Testis (tissue), 2 donors: ENCODE measurements at regions not wholly inside any gene's neighbourhood (a gene's known extent, or its start where the extent isn't known, plus 50 kb on each side); places are given as distances from the start of the nearest gene placed in this dataset.

ENCODE experiments used
- DNase-seq: peaks from one replicate; pipeline ENCODE4 v3.0.0-alpha.2; 2019
- H3K27ac ChIP-seq, 2 donors: fragments of 200-600 bp; sonication (generic); one replicate each; pipeline ENCODE4 v1.5.1; 2019
- H3K27me3 ChIP-seq: fragments of 200-600 bp; sonication (generic); one replicate; pipeline ENCODE4 v1.5.1; 2019
- H3K36me3 ChIP-seq: fragments of 200-600 bp; sonication (generic); one replicate; pipeline ENCODE4 v1.5.1; 2017; ENCODE audit warnings: low read depth; ENCODE audit errors: missing control alignments
- H3K4me1 ChIP-seq: fragments of 200-600 bp; sonication (generic); one replicate; pipeline ENCODE4 v1.5.1; 2019
- H3K4me3 ChIP-seq, 2 donors: fragments of 200-600 bp; sonication (generic); one replicate each; pipeline ENCODE4 v1.5.1; 2017 to 2019
- H3K9me3 ChIP-seq: fragments of 200-600 bp; sonication (generic); one replicate; pipeline ENCODE4 v1.5.1; 2017
- POLR2A ChIP-seq: fragments of 450-650 bp; IDR thresholded peaks from one replicate; pipeline ENCODE4 v1.6.1; 2017; ENCODE audit warnings: antibody characterized with exemption, mild to moderate bottlenecking, moderate library complexity
- WGBS, 2 donors: methylation state at CpG; one replicate each; pipeline ENCODE4 v1.1.5; 2018; 5-methylcytosine and 5-hydroxymethylcytosine counted together
- intact Hi-C: fragments of 100-400 bp; cut with DNase I; formaldehyde crosslinking; loops from one replicate; pipeline ENCODE4 v1.15.1; 2023; ENCODE audit warnings: low total_unique reads
- TF ChIP-seq, protein P1 (sequence below), 3 experiments: fragments of 450-650 bp in 2 of 3; fragments of 200-600 bp in 1 of 3; sonication (generic) in 1 of 3; IDR thresholded peaks; one replicate each; pipeline ENCODE4 v1.5.1; 2016 to 2019; ENCODE audit warnings: antibody characterized with exemption in 3 of 3, mild to moderate bottlenecking in 2 of 3, moderate library complexity in 1 of 3

- Histone ChIP-seq H3K27ac (no peak overlapping the region), H3K36me3 (no peaks in the 10 kb centered on the region), H3K4me1 (peaks cover 25% of the 10 kb centered on the region), H3K27me3 (no peaks in the 10 kb centered on the region), H3K9me3 (no peaks in the 10 kb centered on the region), H3K4me3 (no peak overlapping the region)
- intact Hi-C loops, result no loop called here
- no peak for TF ChIP-seq POLR2A
- TF ChIP-seq, protein P1, sequence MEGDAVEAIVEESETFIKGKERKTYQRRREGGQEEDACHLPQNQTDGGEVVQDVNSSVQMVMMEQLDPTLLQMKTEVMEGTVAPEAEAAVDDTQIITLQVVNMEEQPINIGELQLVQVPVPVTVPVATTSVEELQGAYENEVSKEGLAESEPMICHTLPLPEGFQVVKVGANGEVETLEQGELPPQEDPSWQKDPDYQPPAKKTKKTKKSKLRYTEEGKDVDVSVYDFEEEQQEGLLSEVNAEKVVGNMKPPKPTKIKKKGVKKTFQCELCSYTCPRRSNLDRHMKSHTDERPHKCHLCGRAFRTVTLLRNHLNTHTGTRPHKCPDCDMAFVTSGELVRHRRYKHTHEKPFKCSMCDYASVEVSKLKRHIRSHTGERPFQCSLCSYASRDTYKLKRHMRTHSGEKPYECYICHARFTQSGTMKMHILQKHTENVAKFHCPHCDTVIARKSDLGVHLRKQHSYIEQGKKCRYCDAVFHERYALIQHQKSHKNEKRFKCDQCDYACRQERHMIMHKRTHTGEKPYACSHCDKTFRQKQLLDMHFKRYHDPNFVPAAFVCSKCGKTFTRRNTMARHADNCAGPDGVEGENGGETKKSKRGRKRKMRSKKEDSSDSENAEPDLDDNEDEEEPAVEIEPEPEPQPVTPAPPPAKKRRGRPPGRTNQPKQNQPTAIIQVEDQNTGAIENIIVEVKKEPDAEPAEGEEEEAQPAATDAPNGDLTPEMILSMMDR (IDR thresholded peaks at IDR 0.05), result no peak
- 74 to 75% methylated on average over 11 of the region's 11 CpGs for WGBS, 2 donors
- no peak for DNase-seq
These were observed 216.4 kb downstream of the ANKRD60 start for GRCh38 chr20:58011947-58012610.

DNA sequence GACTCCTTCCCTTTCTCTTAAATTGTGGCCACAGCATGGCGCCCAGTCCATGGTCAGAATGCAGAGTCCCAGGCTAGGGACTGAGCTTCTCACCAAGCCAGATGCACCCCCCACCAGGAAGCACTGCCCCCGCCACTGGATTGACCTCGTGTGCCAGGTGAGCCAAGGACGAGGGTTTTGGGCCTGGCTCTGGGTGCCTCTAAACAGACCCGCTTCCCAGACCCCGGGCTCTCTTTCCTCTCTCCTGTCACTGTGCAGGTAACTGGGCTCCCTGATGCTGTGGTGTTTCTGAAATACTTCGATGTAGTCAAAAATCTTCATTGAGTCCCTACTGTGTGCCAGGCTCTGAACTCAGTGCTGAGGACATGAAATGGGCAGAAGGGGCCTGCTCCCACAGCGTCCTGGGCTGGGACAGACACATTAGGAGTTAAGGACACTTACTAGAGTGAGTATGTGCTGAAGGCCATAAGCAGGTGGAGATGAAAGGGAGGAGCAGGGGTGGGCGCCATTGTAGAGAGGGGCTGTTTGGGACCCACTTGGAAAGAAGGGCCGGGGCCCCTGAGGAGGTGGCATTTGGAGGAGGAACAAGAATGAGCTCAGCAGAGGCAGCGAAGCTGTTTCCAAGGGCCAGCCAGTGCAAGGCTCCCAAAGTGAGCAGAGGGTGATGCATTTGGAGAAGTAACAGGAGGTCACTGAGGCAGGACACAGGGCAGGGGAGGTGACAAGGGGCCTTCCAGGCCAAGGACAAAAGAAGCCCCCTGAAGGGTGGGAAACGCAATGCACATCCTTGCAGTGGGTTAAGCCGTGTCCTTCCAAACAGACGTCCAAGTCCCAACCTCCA, 217.1 kb downstream of the ANKRD60 start:
- peaks cover 23% of the 10 kb centered on the region for H3K4me1 ChIP-seq
- WGBS, 2 donors, result 81 to 88% methylated on average over 12 to 14 of the region's 14 CpGs
- no peaks in the 10 kb centered on the region for H3K9me3 ChIP-seq
- no peak overlapping the region for H3K27ac ChIP-seq
- no peak overlapping the region for H3K4me3 ChIP-seq
- H3K36me3 ChIP-seq, result no peaks in the 10 kb centered on the region
- no peaks in the 10 kb centered on the region for H3K27me3 ChIP-seq
- TF ChIP-seq, protein P1 (IDR thresholded peaks at IDR 0.05), result no peak
- TF ChIP-seq POLR2A, result no peak
- peak; percentile 10 for DNase-seq
- intact Hi-C loops, result no loop called here

GRCh38 chr20:58010666-58011065, 217.8 kb downstream of the ANKRD60 start:
- WGBS, 2 donors, result 84 to 88% methylated on average over 11 to 13 of the region's 13 CpGs
- H3K27me3 ChIP-seq, result no peaks in the 10 kb centered on the region
- no peak overlapping the region for H3K4me3 ChIP-seq
- no peaks in the 10 kb centered on the region for H3K9me3 ChIP-seq
- H3K27ac ChIP-seq, result no peak overlapping the region
- peaks cover 23% of the 10 kb centered on the region for H3K4me1 ChIP-seq
- H3K36me3 ChIP-seq, result no peaks in the 10 kb centered on the region
- TF ChIP-seq, protein P1 (IDR thresholded peaks at IDR 0.05), result no peak
- no peak for TF ChIP-seq POLR2A
- peak; percentile 4 for DNase-seq
- intact Hi-C loops, result no loop called here

GRCh38 chr20:58010186-58010585, 218.3 kb downstream of the ANKRD60 start:
- TF ChIP-seq, protein P1 (IDR thresholded peaks at IDR 0.05), result no peak
- TF ChIP-seq POLR2A, result no peak
- Histone ChIP-seq H3K4me3 (no peak overlapping the region), H3K36me3 (no peaks in the 10 kb centered on the region), H3K4me1 (peaks cover 23% of the 10 kb centered on the region), H3K27me3 (no peaks in the 10 kb centered on the region), H3K9me3 (no peaks in the 10 kb centered on the region), H3K27ac (no peak overlapping the region)
- peak; percentile 4 for DNase-seq
- intact Hi-C loops, result no loop called here
- WGBS, 2 donors, result 84 to 93% methylated on average over 7 of the region's 7 CpGs
